ENCODE measurements at regions not wholly inside any gene's neighbourhood (a gene's known extent, or its start where the extent isn't known, plus 50 kb on each side); places are given as distances from the start of the nearest gene placed in this dataset.

DNA sequence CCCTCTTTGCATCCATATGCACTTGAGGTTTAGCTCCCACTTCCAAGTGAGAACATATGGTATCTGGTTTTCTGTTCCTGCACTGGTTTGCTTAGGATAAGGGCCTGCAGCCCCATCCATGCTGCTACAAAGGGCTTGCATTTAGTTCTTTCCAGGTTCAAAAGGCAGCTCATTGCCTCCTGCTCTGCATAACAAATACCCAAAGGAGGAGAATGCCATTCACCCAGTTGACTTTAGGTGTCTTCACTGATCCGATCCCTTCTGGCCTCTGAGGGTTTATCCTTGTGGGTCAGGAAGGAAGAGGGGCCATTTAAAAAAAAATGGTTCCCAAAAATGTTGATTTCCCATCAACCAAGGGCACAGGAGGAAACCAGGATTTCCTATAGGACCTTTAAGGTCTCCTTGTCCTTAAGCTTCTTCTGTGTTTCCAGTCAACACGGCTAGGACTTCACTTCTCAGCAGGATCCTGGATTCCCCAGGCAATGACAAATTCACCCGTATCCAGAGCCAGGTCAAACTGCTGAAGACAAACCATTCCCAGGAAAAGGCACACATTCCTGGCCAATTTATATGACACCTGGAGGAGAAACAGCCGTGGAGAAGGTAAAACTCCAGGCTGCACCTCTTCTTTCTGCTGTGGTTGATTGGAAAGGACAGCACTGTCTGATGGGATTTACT, 447.7 kb upstream of the CDH4 start:
- TF ChIP-seq EZH2 (IDR thresholded peaks at IDR 0.05), result no peak
- TF ChIP-seq, protein P1, sequence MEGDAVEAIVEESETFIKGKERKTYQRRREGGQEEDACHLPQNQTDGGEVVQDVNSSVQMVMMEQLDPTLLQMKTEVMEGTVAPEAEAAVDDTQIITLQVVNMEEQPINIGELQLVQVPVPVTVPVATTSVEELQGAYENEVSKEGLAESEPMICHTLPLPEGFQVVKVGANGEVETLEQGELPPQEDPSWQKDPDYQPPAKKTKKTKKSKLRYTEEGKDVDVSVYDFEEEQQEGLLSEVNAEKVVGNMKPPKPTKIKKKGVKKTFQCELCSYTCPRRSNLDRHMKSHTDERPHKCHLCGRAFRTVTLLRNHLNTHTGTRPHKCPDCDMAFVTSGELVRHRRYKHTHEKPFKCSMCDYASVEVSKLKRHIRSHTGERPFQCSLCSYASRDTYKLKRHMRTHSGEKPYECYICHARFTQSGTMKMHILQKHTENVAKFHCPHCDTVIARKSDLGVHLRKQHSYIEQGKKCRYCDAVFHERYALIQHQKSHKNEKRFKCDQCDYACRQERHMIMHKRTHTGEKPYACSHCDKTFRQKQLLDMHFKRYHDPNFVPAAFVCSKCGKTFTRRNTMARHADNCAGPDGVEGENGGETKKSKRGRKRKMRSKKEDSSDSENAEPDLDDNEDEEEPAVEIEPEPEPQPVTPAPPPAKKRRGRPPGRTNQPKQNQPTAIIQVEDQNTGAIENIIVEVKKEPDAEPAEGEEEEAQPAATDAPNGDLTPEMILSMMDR (IDR thresholded peaks at IDR 0.05), result no peak
- no peak for TF ChIP-seq EZH2phosphoT487 (IDR thresholded peaks at IDR 0.05)
- Mint-ChIP-seq H3K27me3 (ENCODE audit: insufficient read depth, low read depth) (peaks cover 6% of the 10 kb centered on the region), H3K9me3 (peaks cover 7% of the 10 kb centered on the region), H3K36me3 (no peaks in the 10 kb centered on the region), H3K27ac (peak overlapping the region; percentile 72), H3K4me3 (peak overlapping the region; percentile 30), H3K4me1 (peaks cover 24% of the 10 kb centered on the region)
- H3K79me2 ChIP-seq (ENCODE audit: low read depth), result no peaks in the 10 kb centered on the region
- H3K9me3 ChIP-seq (ENCODE audit: low read depth), result no peaks in the 10 kb centered on the region
- no peaks in the 10 kb centered on the region for H3K36me3 ChIP-seq
- H3K4me1 ChIP-seq, result peaks cover 18% of the 10 kb centered on the region
- H3K27me3 ChIP-seq, result no peaks in the 10 kb centered on the region
- H3K9ac ChIP-seq, result no peak overlapping the region
- H3F3A ChIP-seq (ENCODE audit: low read depth), result no peaks in the 10 kb centered on the region
- DNase-seq (ENCODE audit: low spot score), result no peak
- no peak overlapping the region for H2AFZ ChIP-seq (replicated peaks)
- peak overlapping the region; percentile 45 for H3K4me2 ChIP-seq
- H4K20me1 ChIP-seq (ENCODE audit: low read depth), result no peaks in the 10 kb centered on the region
- H3K27ac ChIP-seq, result no peak overlapping the region
- H3K4me3 ChIP-seq, result no peak overlapping the region

GRCh38 chr20:60804918-60805630, 447.0 kb upstream of the CDH4 start:
- Histone ChIP-seq H3F3A (ENCODE audit: low read depth) (no peaks in the 10 kb centered on the region), H3K4me2 (peak overlapping the region; percentile 45), H3K27ac (no peak overlapping the region), H3K36me3 (no peaks in the 10 kb centered on the region), H3K4me3 (no peak overlapping the region), H3K9me3 (ENCODE audit: low read depth) (no peaks in the 10 kb centered on the region), H3K79me2 (ENCODE audit: low read depth) (no peaks in the 10 kb centered on the region), H3K9ac (no peak overlapping the region), H2AFZ (replicated peaks) (no peak overlapping the region), H3K27me3 (no peaks in the 10 kb centered on the region), H4K20me1 (ENCODE audit: low read depth) (no peaks in the 10 kb centered on the region), H3K4me1 (peaks cover 18% of the 10 kb centered on the region)
- Mint-ChIP-seq H3K4me3 (peak overlapping the region; percentile 46), H3K36me3 (no peaks in the 10 kb centered on the region), H3K27ac (peak overlapping the region; percentile 72), H3K9me3 (peaks cover 4% of the 10 kb centered on the region), H3K27me3 (ENCODE audit: insufficient read depth, low read depth) (peaks cover 6% of the 10 kb centered on the region), H3K4me1 (peaks cover 24% of the 10 kb centered on the region)
- TF ChIP-seq EZH2phosphoT487 (IDR thresholded peaks at IDR 0.05) (no peak), EZH2 (IDR thresholded peaks at IDR 0.05) (no peak)
- TF ChIP-seq, protein P1 (IDR thresholded peaks at IDR 0.05), result no peak
- peak; percentile 17 for DNase-seq (ENCODE audit: low spot score)

DNA sequence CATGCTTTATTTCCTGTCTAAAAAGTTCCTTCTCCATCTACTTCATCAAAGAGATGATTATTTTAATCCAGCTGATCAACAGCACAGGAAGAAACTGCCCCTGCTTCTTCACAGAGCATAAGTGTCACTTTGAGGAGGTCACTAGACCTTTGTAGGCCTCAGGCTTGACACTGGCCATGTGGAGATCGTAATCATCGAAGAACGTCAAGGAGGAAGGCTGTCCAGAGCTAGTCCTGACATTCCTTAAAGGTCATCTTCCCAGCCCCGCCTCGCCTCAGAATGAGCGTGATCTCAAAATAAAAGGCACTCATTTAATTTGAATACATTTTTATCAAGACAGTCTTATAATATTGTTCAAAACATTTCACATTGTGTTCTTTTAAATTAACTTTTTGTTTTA, 445.7 kb upstream of the CDH4 start:
- H3K4me1 Mint-ChIP-seq, result peaks cover 26% of the 10 kb centered on the region

More for the DNA sequence above, 445.7 kb upstream of the CDH4 start:
- H3K27ac Mint-ChIP-seq, result no peak overlapping the region
- TF ChIP-seq EZH2 (IDR thresholded peaks at IDR 0.05) (no peak), EZH2phosphoT487 (IDR thresholded peaks at IDR 0.05) (no peak)
- TF ChIP-seq, protein P1 (IDR thresholded peaks at IDR 0.05), result no peak
- DNase-seq (ENCODE audit: low spot score), result no peak
- peaks cover 7% of the 10 kb centered on the region for H3F3A ChIP-seq (ENCODE audit: low read depth)
- H3K9me3 Mint-ChIP-seq, result peaks cover 4% of the 10 kb centered on the region
- H3K36me3 ChIP-seq, result no peaks in the 10 kb centered on the region
- no peaks in the 10 kb centered on the region for H4K20me1 ChIP-seq (ENCODE audit: low read depth)
- no peak overlapping the region for H3K4me3 ChIP-seq
- no peaks in the 10 kb centered on the region for H3K27me3 ChIP-seq
- H3K9ac ChIP-seq, result no peak overlapping the region
- H3K4me3 Mint-ChIP-seq, result no peak overlapping the region
- H3K27me3 Mint-ChIP-seq (ENCODE audit: insufficient read depth, low read depth), result peaks cover 9% of the 10 kb centered on the region
- no peak overlapping the region for H3K4me2 ChIP-seq
- no peaks in the 10 kb centered on the region for H3K9me3 ChIP-seq (ENCODE audit: low read depth)
- H3K27ac ChIP-seq, result no peak overlapping the region
- peaks cover 23% of the 10 kb centered on the region for H3K4me1 ChIP-seq
- no peaks in the 10 kb centered on the region for H3K36me3 Mint-ChIP-seq
- no peaks in the 10 kb centered on the region for H3K79me2 ChIP-seq (ENCODE audit: low read depth)
- H2AFZ ChIP-seq (replicated peaks), result no peak overlapping the region
